ENCODE measurements at regions not wholly inside any gene's neighbourhood (a gene's known extent, or its start where the extent isn't known, plus 50 kb on each side); places are given as distances from the start of the nearest gene placed in this dataset.

DNA sequence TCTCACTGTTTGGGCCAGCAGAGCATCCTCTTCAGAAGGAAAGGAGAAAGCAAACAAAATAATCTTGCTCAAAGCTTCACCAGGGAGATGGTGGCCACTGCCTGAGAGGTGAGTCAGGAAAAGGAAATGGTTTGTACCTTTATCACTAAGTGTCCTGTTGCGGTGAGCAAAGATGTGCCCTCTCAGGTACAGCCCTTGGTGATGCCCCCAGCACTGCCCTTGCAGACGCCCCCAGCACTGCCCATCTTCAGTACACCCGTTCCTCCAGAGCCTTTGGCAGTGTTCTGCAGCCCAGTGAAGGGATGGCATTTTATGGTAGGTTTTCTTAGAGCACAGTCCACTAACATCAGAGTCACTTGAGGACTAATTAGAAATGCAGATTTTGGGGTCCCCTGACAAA, 92.3 kb downstream of the ZNF621 start:
- no peak for TF ChIP-seq EZH2phosphoT487 (IDR thresholded peaks at IDR 0.05; ENCODE audit: insufficient read depth, low read depth)
- no peak for TF ChIP-seq EZH2 (IDR thresholded peaks at IDR 0.05; ENCODE audit: insufficient read depth, poor library complexity, severe bottlenecking)
